HepG2 (cell line): ENCODE measurements at regions not wholly inside any gene's neighbourhood (a gene's known extent, or its start where the extent isn't known, plus 50 kb on each side); places are given as distances from the start of the nearest gene placed in this dataset.

ENCODE experiments used
- ARNT ChIP-seq: fragments of 450-650 bp; IDR thresholded peaks from 2 replicates; pipeline ENCODE4 v1.6.1; 2017
- ATF5 ChIP-seq: sonication (generic); formaldehyde crosslinking; IDR thresholded peaks from 2 replicates; pipeline ENCODE4 v1.4.0; 2020; ENCODE audit warnings: mild to moderate bottlenecking, low read depth, missing genetic modification reagents
- HOXA5 ChIP-seq: sonication (generic); formaldehyde crosslinking; IDR thresholded peaks from 2 replicates; pipeline ENCODE4 v1.4.0; 2020; ENCODE audit warnings: missing genetic modification reagents
- IRF1 ChIP-seq: sonication (generic); formaldehyde crosslinking; IDR thresholded peaks from 2 replicates; pipeline ENCODE4 v1.4.0; 2020; ENCODE audit warnings: low read depth, mild to moderate bottlenecking, missing genetic modification reagents
- SPEN ChIP-seq: sonication (generic); formaldehyde crosslinking; IDR thresholded peaks from 2 replicates; pipeline ENCODE4 v1.5.1; 2020; ENCODE audit warnings: low read depth, mild to moderate bottlenecking, missing genetic modification reagents
- ZBTB4 ChIP-seq: sonication (generic); formaldehyde crosslinking; IDR thresholded peaks from 2 replicates; pipeline ENCODE4 v1.4.0; 2020; ENCODE audit warnings: missing genetic modification reagents, mild to moderate bottlenecking, borderline replicate concordance
- ZFP91 ChIP-seq: sonication (generic); formaldehyde crosslinking; IDR thresholded peaks from 2 replicates; pipeline ENCODE4 v1.9.0; 2022; ENCODE audit warnings: missing genetic modification reagents, mild to moderate bottlenecking, borderline replicate concordance
- ZMYM2 ChIP-seq: sonication (generic); formaldehyde crosslinking; IDR thresholded peaks from 2 replicates; pipeline ENCODE4 v1.8.0; 2022; ENCODE audit warnings: mild to moderate bottlenecking, missing genetic modification reagents
- ZNF143 ChIP-seq: sonication (generic); formaldehyde crosslinking; IDR thresholded peaks from 2 replicates; pipeline ENCODE4 v1.4.0; 2020; ENCODE audit warnings: missing genetic modification reagents
- ZNF317 ChIP-seq: sonication (generic); formaldehyde crosslinking; IDR thresholded peaks from 2 replicates; pipeline ENCODE4 v1.5.0; 2020; ENCODE audit warnings: mild to moderate bottlenecking, missing genetic modification reagents
- ZNF382 ChIP-seq: sonication (generic); formaldehyde crosslinking; IDR thresholded peaks from 2 replicates; pipeline ENCODE4 v1.5.0; 2020; ENCODE audit warnings: missing genetic modification reagents, mild to moderate bottlenecking, borderline replicate concordance
- ZNF513 ChIP-seq: sonication (generic); formaldehyde crosslinking; conservative IDR thresholded peaks from 2 replicates; pipeline ENCODE4 v1.5.0; 2020; ENCODE audit warnings: missing genetic modification reagents
- ZNF569 ChIP-seq: sonication (generic); formaldehyde crosslinking; IDR thresholded peaks from 2 replicates; pipeline ENCODE4 v1.5.0; 2020; ENCODE audit warnings: mild to moderate bottlenecking, missing genetic modification reagents, moderate library complexity, borderline replicate concordance
- ZNF710 ChIP-seq: sonication (generic); formaldehyde crosslinking; IDR thresholded peaks from 2 replicates; pipeline ENCODE4 v1.5.0; 2020; ENCODE audit warnings: mild to moderate bottlenecking, missing genetic modification reagents, borderline replicate concordance

- no peak for TF ChIP-seq SPEN (CRISPR knock-in tag)
- no peak for TF ChIP-seq IRF1
- no peak for TF ChIP-seq ZBTB4 (CRISPR knock-in tag)
- TF ChIP-seq ZNF569, result no peak
- TF ChIP-seq ZNF513 (CRISPR knock-in tag), result no peak
- no peak for TF ChIP-seq ZNF143
- TF ChIP-seq ZFP91 (CRISPR knock-in tag), result no peak
- TF ChIP-seq ZNF710 (CRISPR knock-in tag), result no peak
- no peak for TF ChIP-seq ATF5 (CRISPR knock-in tag)
- TF ChIP-seq ZNF382 (CRISPR knock-in tag), result no peak
- TF ChIP-seq ZNF317 (CRISPR knock-in tag), result no peak
- TF ChIP-seq ZMYM2 (CRISPR knock-in tag), result no peak
- TF ChIP-seq ARNT, result no peak
- TF ChIP-seq HOXA5 (CRISPR knock-in tag), result no peak
Measured at GRCh38 chr2:180553094-180553715, 427.2 kb upstream of the UBE2E3 start (continued).
